KOPT-K1 (cell line): ENCODE measurements at regions not wholly inside any gene's neighbourhood (a gene's known extent, or its start where the extent isn't known, plus 50 kb on each side); places are given as distances from the start of the nearest gene placed in this dataset.

Source experiments
- H3K27ac ChIP-seq: fragments of 200-600 bp; sonication (generic); 2 replicates; pipeline ENCODE4 v1.5.1; 2016; ENCODE audit warnings: antibody characterized with exemption, mild to moderate bottlenecking, low read depth, low read length; ENCODE audit not compliant: poor library complexity, severe bottlenecking
- H3K36me3 ChIP-seq: fragments of 200-600 bp; sonication (generic); 2 replicates; pipeline ENCODE4 v1.5.1; 2017; ENCODE audit warnings: antibody characterized with exemption, mild to moderate bottlenecking, low read length, moderate library complexity; ENCODE audit not compliant: insufficient read depth
- H3K9me3 ChIP-seq: fragments of 200-600 bp; sonication (generic); 2 replicates; pipeline ENCODE4 v1.5.1; 2017; ENCODE audit warnings: antibody characterized with exemption, low read length, mild to moderate bottlenecking; ENCODE audit not compliant: insufficient read depth, poor library complexity, severe bottlenecking

GRCh38 chr1:213652109-213652508 is 335.7 kb upstream of the PROX1 start:
- Histone ChIP-seq H3K27ac (no peak overlapping the region), H3K36me3 (no peaks in the 10 kb centered on the region), H3K9me3 (no peaks in the 10 kb centered on the region)

- H3K27ac ChIP-seq = no peak overlapping the region
- no peaks in the 10 kb centered on the region for H3K9me3 ChIP-seq
- H3K36me3 ChIP-seq = no peaks in the 10 kb centered on the region
Measured at GRCh38 chr1:213656039-213656438, 331.7 kb upstream of the PROX1 start.

- Histone ChIP-seq H3K27ac (no peak overlapping the region), H3K36me3 (no peaks in the 10 kb centered on the region), H3K9me3 (no peaks in the 10 kb centered on the region)
Measured at GRCh38 chr1:213656503-213656902, 331.3 kb upstream of the PROX1 start.

DNA sequence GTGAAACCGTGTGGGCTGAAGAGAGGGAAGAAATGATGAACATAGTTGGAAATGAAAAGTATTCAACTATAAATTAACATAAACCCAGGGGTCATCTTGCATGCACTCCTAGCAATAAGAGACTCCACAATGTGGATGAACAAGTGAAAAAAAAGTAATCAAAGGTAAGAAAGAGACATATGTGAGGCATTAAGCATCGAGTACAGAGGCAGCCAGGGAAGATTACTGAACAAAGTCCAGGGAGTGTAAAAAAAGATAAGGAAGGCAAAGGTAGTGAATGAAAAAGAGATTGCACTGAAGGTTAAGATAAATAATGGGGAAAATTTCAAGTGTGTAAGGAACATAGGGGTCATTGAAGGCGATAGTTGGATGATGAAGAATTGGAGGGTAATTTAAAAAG is 330.8 kb upstream of the PROX1 start:
- H3K27ac ChIP-seq = no peak overlapping the region
- no peaks in the 10 kb centered on the region for H3K9me3 ChIP-seq
- H3K36me3 ChIP-seq = no peaks in the 10 kb centered on the region

DNA sequence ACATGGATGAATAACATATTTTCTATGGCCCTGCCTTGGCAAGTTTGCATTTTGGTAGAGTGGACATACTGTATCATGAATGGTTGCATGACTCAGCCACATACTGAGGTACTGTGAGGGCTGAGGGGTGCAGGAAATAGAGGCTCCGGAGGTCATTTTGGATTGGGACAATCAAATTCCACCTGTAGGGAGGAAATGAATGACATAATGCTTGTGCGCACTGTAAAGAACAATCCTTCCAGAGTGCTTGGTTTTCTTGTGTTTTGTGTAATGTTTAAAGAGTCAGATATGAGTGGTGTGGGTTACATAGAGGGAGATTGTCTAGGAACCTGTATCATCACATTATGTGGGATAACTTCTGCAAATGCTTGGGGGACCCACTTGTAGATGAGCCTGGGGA is 329.9 kb upstream of the PROX1 start:
- no peak overlapping the region for H3K27ac ChIP-seq
- no peaks in the 10 kb centered on the region for H3K36me3 ChIP-seq
- no peaks in the 10 kb centered on the region for H3K9me3 ChIP-seq

- no peaks in the 10 kb centered on the region for H3K36me3 ChIP-seq
- H3K27ac ChIP-seq = no peak overlapping the region
- H3K9me3 ChIP-seq = no peaks in the 10 kb centered on the region
Measured at GRCh38 chr1:213658457-213658856, 329.3 kb upstream of the PROX1 start.

- no peaks in the 10 kb centered on the region for H3K36me3 ChIP-seq
- H3K9me3 ChIP-seq = no peaks in the 10 kb centered on the region
- H3K27ac ChIP-seq = no peak overlapping the region
Measured at GRCh38 chr1:213659580-213660547, 327.9 kb upstream of the PROX1 start.

DNA sequence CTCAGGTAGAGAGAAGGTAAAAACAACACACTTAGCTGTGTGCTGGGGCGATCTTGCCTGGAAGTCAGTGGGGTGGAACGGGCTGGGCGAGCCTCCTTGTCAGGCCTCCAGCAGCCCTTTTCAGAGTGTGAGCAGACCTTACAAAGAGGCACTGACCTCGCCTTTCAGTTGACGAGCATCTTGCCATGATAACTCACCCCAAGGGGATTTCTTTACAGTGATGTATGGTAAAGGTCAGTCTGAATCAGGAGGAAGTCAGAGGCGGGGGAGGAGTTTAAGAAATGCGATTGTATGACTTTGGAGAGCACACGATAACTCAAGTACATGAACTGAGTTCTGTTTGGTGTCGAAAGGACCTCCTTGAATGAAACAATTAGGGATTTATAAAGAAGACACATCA is 326.5 kb upstream of the PROX1 start:
- H3K9me3 ChIP-seq = no peaks in the 10 kb centered on the region
- H3K27ac ChIP-seq = no peak overlapping the region
- no peaks in the 10 kb centered on the region for H3K36me3 ChIP-seq

DNA sequence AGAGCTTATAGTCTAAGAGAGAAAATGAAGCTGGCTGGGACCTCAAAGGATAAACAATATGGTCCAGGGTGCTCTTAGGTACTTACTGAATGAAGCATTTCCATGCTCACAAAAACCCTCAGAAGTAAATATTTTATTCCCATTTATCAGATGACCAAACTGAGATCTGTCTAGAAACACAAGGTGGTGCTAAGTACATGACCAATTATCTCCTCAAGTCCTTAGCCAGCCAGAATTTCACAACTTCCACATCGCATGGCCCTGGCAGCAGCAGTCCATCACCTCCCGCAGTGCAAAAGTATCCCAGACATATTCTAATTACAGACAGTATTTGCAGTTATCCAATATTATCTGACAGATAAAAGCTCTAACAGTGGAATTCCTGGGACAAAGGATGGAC is 321.7 kb upstream of the PROX1 start:
- Histone ChIP-seq H3K27ac (no peak overlapping the region), H3K9me3 (no peaks in the 10 kb centered on the region), H3K36me3 (no peaks in the 10 kb centered on the region)

DNA sequence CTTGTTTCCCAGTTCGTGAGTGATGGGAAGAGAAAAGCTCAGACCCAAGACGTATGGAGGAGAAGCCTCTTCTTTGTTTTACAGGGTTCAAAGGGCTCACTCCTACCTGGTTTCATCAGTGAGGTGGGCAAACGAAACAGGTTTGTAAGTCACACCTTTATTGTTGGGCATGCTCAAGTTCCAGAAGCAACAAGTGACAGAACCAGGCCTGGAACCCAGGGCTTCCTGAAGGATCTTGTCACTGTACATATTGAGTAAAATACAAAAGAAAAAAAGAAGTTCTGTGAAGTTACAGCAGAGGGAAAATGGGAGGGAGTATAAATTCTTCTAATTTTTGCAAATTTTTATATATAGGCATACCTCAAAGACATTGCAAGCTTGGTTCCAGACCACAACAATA is 320.9 kb upstream of the PROX1 start:
- Histone ChIP-seq H3K9me3 (no peaks in the 10 kb centered on the region), H3K27ac (no peak overlapping the region), H3K36me3 (no peaks in the 10 kb centered on the region)

DNA sequence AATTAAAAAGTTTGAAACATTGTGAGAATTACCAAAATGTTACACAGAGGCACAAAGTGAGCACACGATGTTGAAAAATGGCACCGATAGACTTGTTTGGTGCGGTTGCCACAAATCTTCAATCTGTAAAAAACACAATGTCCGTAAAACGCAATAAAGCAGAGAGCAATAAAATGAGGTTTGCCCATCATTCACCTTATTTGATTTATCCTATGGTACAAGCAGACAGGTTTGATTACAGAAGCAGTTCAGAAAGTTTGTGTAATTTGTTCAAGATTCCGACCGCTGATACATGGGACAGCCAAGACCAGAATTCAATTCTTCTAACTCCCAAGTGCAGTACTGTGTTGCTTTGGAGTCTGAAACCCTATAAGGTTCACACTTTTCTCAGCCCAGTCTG is 318.3 kb upstream of the PROX1 start:
- Histone ChIP-seq H3K9me3 (no peaks in the 10 kb centered on the region), H3K36me3 (no peaks in the 10 kb centered on the region), H3K27ac (no peak overlapping the region)

DNA sequence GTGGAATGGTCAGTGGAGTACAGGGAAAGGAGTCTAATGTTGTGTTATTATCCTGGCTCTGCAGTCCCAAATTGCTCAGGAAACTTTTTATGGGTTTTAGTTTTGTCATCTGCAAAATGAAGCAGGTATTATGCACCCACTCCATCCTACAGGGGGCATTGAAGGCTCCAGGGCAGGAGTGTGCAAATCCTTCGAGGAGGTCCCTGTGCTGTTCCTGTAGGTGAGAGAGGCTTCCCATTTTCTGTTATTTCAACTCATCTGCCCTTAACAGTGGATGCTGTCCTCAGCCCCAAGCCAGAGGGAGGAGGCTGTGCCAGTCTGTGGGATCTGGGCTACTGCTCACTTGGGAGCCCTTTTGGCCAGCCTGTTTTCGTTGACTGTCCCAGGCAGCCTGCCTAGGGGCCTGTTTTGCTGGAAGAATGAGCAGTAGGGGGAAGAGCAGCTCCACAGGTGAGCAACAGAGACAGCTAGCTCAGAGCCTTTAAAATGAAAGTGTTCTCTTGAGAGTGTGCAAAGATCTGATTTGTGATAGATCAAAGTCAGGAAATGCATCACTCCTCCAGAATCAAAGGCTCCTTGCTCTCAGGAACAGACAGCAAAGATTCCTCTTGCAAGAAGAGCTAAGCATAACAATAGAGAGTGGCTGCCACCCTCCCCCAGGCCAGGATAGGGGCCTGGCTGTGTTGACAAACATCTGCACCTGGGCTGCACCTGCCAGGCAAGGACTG is 317.6 kb upstream of the PROX1 start:
- Histone ChIP-seq H3K9me3 (peaks cover 5% of the 10 kb centered on the region), H3K36me3 (no peaks in the 10 kb centered on the region), H3K27ac (no peak overlapping the region)

DNA sequence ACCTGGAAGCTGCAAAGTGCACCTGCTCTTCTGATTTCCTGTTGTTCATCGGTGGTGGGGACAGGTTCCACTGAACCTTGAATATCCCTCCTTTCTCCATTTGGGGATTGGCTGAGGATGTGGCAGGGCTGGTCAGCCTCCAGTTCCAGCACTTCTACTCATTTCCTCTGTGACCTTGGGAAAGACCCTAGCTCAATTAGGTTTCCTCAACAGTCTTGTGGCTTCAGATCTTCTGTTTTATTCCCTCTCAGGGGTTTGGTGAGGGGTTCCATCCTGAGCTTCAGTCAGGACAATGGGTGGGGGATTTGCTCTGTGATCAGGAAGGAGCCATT is 317.1 kb upstream of the PROX1 start:
- Histone ChIP-seq H3K27ac (no peak overlapping the region), H3K36me3 (no peaks in the 10 kb centered on the region), H3K9me3 (peaks cover 9% of the 10 kb centered on the region)

DNA sequence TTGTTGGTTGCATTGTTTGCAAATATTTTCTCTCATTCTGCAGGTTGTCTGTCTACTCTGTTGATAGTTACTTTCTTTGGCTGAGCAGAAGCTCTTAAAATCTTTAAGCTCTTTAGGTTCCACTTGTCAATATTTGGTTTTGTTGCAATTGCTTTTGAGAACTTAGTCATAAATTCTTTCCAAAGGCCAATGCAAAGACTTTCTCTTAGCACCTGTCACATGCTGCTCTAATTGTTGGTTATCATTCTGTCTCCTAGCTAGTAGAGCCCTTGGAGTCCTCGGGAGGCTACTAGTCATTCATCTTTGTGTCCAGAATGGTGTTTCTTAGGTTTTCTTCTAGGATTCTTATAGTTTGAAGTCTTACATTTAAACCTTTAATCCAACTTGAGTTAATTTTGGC is 312.7 kb upstream of the PROX1 start:
- Histone ChIP-seq H3K27ac (no peak overlapping the region), H3K36me3 (no peaks in the 10 kb centered on the region), H3K9me3 (peaks cover 9% of the 10 kb centered on the region)

DNA sequence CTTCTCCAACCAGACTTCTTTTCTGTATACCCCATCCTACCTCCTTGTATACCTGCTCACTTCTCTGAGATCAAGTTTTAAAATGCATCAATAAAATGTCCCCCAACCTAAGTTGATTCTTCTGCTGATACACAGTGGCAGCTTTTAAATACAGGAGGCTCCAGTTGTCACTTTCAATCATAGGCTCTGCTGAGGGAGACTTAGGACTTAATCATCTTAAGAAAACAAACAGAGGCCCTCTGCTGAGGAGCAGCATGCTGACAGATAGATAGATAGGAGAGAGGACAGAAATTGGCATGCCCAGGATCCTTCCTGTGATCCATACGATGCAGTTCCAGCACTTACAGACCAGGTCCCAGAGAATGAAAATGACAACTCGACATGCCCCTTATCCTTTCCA is 311.0 kb upstream of the PROX1 start:
- Histone ChIP-seq H3K36me3 (no peaks in the 10 kb centered on the region), H3K9me3 (peaks cover 9% of the 10 kb centered on the region), H3K27ac (no peak overlapping the region)

DNA sequence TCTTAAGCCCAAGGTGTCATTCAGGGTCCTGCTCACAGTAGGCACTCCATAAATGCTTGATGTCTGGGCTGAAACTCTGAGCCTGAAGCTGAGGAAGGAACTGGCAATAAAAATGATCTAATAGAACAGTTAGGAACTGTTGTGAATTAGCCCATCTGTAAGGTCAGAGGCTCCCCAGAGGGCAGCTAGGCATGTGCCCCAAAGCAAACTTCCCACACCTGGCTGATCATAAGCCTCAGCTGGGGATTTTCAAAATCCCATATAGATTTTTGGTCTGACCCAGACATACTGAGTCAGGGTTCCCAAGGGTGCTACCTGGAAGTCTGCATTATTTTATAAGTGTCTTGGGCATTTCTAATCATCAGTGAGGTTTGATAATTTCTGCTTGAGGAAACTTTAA is 309.4 kb upstream of the PROX1 start:
- Histone ChIP-seq H3K27ac (no peak overlapping the region), H3K9me3 (peaks cover 9% of the 10 kb centered on the region), H3K36me3 (no peaks in the 10 kb centered on the region)
